ENCODE measurements at regions not wholly inside any gene's neighbourhood (a gene's known extent, or its start where the extent isn't known, plus 50 kb on each side); places are given as distances from the start of the nearest gene placed in this dataset.

- no peak for TF ChIP-seq POLR2A (IDR thresholded peaks at IDR 0.05)
- TF ChIP-seq CTCF (IDR thresholded peaks at IDR 0.05 in 4 of 5, conservative IDR thresholded peaks at IDR 0.05 in 1 of 5): no peak
Observed at GRCh38 chr2:7899241-7899640, 782.6 kb upstream of the ID2 start.
